SKM-1 (cell line): ENCODE measurements at regions not wholly inside any gene's neighbourhood (a gene's known extent, or its start where the extent isn't known, plus 50 kb on each side); places are given as distances from the start of the nearest gene placed in this dataset.

Experiments
- DNase-seq: peaks from one replicate; lab custom pipeline; 2025; ENCODE audit not compliant: unreplicated experiment; lab: John Stamatoyannopoulos, UW

DNA sequence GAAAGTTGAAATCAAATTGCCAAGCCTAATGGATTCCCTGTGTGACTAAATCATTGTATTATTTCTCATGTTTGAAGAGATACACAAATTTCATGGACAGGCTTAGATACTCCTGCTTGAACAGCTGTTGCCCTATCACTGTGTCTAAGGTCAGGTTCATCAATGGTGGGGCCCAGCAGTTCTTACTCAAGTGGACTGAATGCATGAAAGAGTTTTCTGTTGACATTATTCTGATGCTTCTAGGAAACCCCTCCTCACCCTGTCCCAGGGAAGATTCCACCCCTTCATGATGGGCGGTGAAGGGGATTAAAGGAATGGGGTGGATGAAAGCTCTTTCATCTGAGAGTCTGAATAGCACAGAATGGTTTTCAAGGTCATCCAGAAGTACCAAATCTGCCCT lies 148.8 kb downstream of the INO80D start:
- DNase-seq: no peak

DNA sequence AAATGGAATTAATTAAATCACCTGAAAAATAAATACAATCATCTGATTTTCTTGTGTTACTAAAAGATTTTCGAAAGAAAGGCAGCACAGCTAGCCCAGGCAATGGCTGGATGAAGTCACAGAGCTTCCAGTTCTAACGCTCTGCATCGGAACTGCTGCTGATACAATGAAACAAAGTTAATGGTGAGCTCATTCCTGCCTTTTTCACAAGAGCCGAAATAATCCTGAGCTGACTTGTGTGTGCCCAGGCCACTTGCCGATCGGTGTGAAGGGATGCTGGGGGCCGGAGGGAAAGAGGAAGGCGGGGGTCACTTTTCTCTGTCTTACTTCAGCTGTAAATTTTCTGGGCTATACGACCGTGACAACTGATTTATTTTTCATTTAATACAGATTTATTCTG lies 149.5 kb downstream of the INO80D start:
- DNase-seq: no peak

DNA sequence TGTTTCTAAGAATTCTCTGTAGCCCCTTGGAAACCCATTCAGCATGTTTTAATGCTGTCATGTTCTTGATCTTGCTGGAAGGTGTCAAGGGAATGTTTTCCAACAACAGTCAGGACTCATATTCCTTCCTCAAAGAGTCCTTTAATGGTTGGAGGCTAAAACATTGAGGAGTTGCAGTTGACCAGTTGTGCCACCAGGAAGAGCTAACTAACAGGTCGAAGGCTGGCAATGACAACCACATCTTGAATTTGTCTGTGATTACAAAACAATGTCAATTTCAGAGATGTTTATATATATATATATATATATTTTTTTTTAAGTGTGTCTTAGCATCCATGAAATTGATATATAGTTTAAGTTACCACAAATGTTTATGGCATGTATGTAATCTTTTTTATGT lies 151.5 kb downstream of the INO80D start:
- no peak for DNase-seq

DNA sequence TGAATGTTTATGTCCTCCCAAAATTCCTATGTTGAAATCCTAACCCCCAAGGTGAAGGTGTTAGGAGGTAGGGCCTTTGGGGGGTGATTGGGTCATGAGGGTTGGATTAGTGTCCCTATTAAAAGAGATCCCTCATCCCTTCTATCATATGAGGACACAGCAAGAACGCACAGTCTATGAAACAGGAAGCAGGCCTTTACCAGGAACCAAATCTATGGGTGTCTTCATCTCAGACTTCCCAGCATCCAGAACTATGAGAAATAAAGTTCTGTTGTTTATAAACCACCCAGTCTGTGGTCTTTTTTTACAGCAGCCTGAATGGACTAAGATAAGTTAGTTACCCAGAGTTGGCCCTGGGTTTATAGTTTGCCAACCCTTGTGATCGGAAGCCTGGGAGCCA lies 153.1 kb downstream of the INO80D start:
- no peak for DNase-seq

DNA sequence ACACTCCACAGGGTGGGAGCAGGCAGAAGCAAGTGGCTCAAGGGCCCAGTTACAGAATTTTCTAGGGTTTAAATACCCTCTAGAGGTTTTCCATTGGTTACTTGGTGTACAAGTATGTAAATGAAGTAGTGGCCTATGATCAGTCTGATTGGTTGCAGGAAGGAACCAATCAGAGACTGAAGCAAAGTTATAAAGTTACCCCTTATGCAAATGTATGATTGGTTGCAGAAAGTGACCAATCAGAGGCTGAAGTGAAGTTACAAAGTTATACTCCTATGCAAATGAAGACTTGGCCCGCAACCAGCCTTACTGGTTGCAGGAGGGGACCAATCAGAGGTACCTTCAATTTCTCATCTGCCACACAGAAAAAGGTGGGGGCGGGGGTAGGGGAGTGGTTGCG lies 154.6 kb downstream of the INO80D start:
- no peak for DNase-seq

DNA sequence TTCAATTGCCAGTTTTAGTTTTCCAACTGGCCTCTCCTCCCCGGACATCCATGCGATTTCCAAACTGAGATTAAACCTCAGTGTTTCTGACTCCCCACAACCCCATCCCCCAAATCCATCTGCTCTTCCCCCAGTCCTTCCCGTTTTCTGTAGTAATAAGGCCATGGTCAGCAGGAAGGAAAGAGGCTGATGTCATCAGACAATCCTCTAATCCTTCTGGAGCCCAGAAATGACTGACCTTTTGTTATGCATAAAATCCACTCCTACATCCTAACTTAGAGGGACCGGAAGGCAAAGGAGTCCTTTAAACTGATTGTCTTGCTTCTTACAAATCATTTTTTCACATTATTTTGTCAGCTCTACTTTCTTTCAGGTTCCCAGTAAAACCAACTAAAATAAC lies 155.8 kb downstream of the INO80D start:
- DNase-seq: no peak

DNA sequence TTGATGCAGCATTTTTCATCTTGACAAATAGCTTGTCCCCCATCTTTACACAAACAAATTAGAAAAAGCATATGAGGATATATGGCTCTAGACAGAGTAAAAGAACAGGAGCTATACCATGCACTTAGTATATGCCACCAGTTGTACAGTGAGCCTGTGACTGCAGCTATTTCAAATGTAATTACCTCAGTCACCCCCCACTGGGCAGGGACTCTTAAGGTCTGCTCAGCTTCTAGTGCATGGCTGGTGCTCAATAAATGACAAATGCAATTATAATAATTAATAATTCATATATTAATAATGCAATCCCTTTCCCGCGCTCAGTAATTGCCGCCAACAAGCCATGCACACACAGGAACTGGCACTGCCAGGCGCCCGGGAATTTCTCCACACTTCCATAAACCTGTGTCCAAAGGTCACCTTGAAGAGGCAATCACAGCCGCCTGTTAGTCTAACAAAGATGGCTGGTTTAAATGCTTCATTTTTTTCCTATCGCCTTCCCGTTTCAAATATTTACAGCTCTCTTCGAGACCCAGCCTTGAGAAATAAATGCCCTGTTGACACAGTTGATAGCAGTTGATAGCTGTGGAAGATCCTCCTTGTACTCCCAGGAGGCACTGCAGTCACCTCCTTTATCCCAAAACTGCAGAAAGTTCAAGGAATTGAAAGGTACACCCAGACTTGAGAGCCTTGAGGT lies 156.6 kb downstream of the INO80D start:
- DNase-seq: no peak

DNA sequence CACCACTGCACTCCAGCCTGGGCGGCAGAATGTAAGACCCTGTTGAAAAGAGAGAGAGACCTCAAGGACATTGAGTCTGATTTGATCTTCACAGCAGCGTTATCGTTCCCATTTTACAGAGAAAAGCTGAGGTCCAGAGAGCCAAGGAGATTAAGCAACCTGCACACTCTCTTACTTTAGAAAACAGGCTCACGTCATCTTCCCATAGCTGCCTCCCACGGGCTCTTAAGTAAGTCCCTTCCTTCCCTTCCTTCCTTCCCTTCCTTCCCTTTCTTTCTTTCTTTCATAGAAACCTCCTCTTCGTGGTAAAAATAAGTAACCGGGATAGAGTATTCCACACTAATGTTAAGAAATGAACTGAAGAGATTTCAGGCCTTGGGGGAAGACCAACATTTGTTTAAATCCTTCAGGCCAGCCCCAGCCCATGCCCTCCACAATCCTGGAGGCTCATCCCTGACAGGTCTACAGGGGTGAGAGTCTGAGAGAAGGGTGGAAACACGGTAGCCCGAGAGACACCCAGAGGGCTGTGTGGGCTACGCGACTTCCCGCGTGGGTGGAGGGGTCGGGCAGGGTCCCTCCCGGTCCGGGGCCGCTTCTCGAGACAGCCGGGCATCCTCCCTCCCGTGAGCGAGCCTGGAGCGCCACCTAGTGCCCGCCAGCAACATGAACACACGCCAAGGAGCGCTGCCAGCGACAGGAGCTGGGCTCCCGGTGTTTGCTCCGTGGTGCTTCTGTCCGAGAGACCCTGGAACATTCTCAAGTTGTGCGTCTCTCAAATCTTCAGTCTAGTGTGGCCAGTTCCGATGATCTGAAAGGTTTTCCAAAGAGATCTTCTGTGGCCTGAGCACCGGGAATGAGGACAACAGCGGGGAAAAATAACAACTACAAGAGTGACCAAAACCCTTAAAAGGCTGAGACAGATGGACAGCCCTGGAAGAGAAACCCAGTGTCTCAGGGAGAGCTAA lies 160.3 kb downstream of the INO80D start:
- DNase-seq: peak; percentile 53

DNA sequence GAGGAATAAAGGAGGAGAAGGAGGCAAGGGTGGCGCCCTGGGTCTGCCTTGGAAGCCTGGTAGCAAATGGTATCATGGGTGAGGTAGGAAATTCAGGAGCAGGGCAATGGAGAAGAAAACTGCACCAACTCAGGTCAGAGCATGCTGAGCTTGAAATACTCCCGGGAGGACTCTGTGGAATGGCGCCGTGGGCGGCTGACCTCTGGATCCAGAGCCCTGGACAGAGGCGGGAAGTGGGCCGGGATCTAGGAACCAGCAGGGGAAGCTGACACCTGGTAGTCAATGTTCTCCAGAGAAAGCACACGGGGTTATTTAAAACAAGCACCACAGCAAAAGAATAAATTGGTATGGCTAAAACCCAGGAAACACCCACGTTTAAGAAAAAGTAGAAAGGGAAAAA lies 161.3 kb downstream of the INO80D start:
- DNase-seq: no peak

DNA sequence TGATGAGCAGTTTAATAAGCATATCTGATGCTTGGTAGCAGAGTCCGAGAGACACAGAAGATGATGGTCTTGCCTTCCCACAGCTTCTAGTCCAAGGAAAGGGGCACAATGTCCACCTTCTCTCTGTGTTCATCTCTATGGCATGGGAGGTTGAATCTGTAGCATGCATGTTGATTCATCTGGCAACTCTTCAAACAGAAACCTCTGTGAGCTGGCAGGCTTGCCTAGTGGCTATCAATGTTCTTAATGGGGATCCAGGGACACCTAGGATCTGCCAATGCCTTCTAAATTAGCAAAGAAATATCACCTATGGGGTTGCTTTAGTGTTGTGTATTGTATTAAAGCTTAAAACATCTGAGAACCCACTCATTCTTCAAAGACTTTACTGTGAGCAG lies 170.8 kb downstream of the INO80D start:
- no peak for DNase-seq

DNA sequence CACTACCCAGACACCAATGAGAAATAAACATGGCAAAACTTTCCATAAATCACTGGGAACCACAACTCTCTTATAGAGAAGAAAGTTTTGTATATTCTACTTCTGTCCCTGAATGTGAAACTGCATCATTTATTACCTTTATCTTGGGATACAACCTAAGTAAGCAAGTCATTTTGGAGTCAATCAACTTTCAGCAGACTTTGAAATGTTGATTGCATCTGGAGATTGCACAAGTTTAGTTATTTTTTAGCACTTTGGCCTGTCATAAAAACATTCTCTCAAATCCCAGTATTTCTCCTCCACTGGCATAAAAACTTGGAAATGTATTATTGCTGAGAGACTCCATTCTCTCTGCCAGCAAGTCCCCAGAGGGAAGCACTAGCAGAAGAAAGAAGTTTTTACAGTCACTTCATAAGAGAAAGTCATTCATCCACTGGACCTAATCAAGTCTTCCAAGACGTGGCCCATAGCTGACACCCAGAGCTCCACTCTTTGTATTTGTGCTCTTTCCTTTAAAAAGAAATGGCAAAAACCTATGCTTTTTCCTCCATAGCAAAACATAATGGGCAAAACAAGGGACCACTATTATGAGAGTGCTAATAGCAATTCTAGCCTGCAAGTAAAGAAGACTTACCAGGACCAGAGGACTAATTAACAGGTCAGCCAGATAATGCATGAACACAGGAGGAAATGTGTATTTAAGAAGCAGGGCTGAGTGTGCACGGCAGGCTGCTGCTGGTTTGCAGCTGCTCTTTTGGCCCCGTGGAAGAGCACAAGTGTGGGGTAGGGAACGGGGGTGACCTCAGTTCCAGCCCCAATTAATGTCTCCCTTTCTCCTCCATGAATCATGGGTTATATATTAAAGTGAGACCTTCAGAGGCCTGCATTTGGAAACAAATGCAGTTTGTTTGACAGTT lies 171.5 kb downstream of the INO80D start:
- no peak for DNase-seq

DNA sequence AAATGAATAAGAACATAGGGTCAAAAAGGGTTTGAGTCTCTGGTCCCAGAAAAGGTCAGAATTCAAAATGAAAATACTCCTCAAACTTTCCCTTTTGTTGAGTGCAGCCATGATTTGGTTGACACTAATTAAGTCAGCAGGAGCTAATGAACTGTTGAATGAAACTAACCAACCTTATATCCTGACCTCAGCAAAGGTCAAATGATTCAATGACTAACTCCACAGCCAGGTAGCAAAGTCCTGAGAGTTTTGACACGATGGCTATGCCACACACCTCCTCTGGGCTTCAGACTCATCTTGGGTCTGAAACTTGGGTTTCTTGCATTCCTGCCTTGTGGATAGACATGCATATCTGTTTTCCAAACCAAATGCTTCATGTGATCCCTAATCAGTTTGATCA lies 172.3 kb downstream of the INO80D start:
- no peak for DNase-seq

DNA sequence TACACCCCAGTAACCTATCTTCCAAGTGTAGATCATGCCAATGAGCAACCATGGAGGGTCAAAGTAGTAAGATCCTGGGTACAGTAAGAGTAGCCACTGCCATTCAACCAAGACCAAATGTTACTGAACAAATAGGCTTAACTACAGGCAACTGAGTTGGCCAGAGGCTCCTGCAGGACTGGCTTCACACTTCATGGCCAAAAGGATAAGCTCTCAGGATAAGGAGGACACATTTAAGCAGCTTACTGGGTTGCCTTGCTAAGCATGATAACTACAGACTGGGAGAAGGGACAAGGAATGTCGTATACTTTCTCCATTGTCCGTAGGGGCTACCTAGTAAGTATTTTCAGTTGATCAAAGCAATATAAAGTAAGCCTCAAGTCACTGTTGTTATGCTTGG lies 174.7 kb downstream of the INO80D start:
- DNase-seq: no peak

DNA sequence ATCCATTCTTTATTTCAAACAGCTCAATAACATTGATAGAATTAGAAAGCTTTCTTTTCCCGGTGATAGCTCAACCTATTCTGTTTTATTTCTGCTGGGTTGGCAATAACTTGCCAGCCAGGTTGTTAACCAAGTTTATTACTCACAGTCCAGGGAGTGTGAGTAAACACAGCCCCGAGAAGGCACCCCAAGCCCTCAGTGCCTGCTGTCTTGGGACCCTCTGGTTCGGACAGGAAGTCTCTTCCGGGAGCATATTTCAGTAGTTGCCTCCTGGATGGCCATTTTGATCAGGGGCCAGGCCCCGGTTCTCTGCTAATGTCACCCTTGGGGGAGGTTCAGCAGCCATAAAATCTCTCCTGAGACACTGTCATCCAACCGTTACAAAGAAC lies 176.8 kb downstream of the INO80D start:
- DNase-seq: no peak

DNA sequence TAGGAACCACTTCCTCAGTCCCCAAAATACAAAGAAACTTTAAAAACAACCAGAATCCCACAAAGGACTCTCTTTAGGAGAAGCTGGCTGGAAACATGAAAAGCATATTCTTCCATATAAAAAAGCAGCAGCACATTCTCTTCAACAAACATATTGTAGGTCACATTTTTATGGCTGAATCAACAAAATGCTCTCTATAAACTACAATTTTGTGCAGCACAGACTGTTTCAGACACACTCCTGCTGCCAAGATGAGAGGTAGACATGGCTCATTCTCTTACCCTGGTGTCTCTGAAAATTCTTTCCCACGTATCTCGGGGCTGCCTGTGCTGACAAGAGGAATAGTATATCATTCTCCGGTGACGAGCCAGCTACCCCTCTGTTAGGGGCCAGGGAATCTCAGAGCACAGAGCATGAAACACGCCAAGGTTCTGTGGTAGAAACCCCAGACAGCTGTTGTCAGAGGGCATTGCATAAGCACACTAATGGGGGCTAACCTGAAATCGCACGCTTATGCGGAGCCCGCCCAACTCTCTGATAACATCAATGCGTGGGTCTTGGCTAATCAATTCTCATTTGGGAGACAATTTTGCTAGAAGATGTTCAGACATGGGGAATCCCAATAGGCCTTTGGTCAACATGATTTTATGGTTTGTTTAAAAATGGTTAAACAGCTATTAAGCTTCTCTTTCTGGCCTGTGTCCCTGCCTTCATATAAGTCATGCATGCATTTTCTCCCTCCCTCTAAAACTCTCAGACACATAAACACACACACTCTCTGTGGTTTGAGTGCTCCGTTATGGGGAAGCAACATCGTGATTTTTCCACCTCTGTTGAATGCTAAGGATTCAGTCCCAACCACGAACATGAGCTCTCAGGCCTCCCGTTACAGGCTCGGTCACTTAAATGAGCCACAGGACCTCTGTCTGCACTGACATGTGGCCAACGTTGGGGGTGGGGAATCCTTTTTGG lies 177.5 kb downstream of the INO80D start:
- DNase-seq: no peak

DNA sequence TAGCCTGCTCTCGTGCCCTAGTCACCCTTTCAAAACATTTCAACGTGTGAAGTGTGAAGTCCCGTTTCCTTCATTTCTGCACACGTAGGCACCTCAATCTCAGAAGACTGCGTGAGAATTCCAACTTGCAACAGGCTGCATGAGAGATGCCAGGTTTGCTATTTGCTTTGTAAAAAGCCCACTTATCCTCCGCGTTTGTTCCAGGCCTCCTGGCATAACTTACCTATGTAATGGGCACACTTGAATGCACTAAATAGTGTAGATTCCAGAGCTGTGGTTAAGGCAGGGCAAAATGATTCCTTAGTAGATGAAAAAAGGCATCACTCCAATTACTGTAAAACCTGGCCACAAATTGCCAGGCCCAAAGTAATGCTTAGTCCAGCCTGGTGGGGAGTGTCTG lies 179.6 kb downstream of the INO80D start:
- no peak for DNase-seq

DNA sequence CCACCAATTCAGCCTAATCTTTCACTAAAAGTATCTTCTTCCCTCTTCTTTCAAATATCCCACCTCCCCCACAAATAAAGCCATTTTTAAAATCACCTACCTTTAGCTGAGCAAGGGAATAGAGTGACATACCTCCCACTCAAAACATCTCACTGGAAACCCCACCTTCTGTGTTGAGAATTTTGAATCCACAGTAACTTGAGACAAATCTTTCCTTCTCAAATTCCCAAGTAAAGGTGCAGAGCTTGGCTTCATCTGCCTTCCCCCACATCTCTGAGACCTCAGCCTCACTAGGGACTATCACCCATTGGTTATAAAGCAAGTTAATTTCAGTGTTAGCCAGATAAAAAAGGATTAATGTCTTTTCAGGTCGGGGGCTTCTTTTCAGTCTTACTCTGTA lies 180.4 kb downstream of the INO80D start:
- DNase-seq: no peak

DNA sequence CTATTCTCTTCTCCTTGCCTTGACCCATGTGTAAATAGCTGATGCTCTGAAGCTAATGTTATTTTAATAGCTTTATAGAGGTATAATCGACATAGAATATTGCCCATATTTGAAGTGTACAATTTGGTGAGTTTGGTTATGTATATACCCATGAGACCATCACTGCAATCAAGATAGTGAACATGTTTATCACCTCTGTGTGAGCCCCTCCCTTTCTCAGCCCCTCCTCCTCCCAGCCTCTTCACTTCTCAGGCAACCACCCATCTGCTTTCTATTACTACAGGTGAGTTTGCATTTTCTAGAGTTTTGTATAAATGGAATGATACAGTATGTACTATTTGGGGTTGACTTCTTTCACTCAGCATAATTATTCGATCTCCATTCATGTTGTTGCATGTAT lies 181.1 kb downstream of the INO80D start:
- no peak for DNase-seq

DNA sequence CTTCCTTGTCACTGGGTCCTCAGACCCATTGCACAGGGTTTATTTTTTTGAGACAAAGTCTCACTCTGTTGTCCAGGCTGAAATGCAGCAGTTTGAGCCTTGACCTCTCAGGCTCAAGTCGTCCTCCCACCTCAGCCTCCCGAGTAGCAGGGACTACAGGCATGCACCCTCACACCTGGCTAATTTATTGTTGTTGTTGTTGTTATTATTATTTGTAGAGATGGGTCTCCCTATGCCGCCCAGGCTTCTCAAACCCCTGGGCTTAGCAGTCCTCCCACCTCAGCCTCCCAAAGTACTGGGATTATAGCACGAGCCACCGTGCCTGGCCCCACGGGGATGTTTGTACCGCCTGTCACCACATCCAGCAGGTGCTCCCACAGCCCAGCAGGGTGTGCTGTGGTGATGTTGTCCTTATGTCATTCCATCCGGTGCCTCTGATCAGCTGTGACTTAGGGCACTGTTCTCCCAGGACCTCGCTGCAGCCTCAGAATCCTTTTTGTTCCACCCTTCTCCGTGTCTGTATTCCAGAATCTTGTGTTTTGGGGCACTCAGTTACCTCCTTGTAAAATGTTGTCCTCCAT lies 182.3 kb downstream of the INO80D start:
- no peak for DNase-seq

DNA sequence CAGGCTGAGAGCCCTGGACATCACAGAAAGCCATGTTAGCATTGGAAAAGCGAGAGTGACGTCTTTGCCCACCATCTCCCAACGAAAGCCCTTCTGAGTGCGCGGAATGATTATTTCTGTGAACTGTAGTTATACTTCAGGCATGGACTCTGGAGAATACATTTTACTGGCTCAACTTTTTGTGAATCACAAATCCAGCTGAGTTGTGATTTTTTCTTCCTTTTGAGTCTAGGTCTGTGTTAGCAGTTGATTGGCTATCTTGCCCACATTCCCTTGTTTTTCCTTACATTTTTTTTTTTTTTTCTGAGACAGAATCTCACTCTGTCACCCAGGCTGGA lies 183.1 kb downstream of the INO80D start:
- no peak for DNase-seq
